Erythroblast (primary cell): ENCODE measurements at regions not wholly inside any gene's neighbourhood (a gene's known extent, or its start where the extent isn't known, plus 50 kb on each side); places are given as distances from the start of the nearest gene placed in this dataset.

ENCODE experiments used
- GATA1 ChIP-seq: IDR thresholded peaks from 2 replicates; pipeline ENCODE4 v1.6.1; 2011; ENCODE audit warnings: low read depth, mild to moderate bottlenecking, control low read depth, low read length, moderate library complexity
- POLR2A ChIP-seq: IDR thresholded peaks from 2 replicates; pipeline ENCODE4 v1.6.1; 2011; ENCODE audit warnings: mild to moderate bottlenecking, low read length

DNA sequence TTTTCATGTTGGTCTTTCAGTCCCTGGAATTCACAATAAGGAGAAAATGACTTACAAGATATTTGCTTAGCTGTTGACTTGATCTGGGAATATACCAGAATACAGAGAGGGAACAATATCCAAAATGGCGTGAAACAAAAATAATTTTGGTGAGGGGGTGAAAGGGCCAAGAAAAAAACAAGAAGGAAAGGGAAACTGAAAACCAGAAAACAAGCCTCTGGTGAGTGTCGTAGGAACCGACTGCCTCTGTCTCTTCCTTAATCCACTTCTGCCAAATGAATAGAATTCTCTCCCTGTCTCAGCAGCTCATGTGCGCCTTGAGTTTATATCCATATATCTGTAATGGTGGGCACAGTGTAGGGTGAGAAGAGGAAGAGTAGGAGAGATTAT, 367.6 kb downstream of the ETS1 start:
- TF ChIP-seq POLR2A, result no peak
- no peak for TF ChIP-seq GATA1
